ENCODE measurements at regions not wholly inside any gene's neighbourhood (a gene's known extent, or its start where the extent isn't known, plus 50 kb on each side); places are given as distances from the start of the nearest gene placed in this dataset.
A peak's percentile ranks its signal among the peaks of the same experiment; 100 is the strongest.

GRCh38 chr13:31898378-31899071 is 133.0 kb upstream of the FRY start:
- DNase-seq: no peak

DNA sequence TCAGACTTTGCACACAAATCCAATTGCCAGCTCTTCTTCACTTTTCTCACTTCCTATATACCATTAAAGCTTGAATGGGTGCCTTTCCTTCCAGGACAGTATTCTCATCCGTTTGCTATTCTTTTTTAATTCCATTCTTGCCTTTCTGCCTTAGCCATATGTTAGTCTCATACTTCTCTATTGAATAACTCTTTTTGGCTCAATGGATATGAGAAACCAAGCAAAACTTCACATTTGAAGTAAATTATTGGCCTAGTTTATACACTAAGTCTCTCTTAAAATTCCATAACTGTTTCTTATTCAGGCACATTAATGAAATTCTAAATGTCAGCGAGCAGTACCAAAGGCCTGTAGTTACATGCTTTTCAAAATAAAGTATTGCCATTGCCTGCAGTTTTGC is 129.6 kb upstream of the FRY start:
- DNase-seq: no peak

GRCh38 chr13:31903111-31903815 is 128.3 kb upstream of the FRY start:
- DNase-seq: no peak

- DNase-seq: no peak
These were observed 126.4 kb upstream of the FRY start for GRCh38 chr13:31904941-31905824.

DNA sequence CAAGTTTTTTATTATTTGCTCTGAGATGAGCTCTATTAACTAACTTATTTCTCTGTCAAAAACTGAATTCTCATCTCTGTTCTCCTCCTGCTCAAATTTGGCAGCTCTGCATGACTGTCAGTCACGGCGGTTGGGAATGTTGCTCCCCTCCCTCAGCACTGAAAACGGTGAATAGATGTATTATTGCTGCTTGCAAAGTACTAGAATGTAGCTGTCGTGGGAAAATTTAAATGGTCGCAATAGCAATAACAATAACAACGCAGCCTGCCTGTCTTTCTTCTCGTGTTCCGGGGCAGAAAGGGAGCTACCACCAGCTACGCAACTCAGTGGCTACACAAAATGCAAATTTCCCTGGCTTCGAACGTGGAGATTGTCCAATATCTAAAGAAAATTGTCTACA is 125.6 kb upstream of the FRY start:
- no peak for DNase-seq

GRCh38 chr13:31908696-31909411 is 122.7 kb upstream of the FRY start:
- no peak for DNase-seq

DNA sequence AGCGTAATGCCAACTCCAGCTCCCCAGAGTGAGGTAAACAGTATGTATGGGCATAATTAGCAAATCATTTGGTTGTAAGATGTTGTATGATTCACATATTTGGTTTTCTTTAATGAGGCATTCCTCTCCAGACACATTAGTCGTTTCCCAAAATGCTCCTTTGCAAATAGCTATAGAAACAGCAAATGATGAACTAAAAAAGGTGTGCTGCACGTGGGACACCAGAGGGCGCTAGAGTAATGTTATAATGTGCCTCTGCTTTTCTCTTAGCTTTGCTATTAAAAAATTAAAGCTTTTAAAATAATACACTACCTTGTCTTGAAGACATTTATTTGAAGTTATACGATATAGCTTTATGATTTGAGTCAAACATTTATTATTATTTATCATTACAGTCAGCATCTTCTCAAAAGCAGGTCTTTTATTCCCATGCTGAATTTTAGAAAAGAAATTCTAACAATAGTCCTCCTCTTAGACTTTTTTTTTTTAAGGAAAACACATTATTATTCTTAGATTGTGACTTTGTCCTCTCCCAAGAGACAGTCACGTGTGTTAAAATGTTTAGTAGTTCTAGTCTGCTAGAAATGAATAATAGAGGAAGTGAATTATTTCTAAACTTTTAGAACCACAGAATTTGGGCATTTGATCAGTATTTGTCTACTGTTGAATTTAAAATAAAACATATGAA is 121.6 kb upstream of the FRY start:
- peak; percentile 73 to 75 for DNase-seq

DNA sequence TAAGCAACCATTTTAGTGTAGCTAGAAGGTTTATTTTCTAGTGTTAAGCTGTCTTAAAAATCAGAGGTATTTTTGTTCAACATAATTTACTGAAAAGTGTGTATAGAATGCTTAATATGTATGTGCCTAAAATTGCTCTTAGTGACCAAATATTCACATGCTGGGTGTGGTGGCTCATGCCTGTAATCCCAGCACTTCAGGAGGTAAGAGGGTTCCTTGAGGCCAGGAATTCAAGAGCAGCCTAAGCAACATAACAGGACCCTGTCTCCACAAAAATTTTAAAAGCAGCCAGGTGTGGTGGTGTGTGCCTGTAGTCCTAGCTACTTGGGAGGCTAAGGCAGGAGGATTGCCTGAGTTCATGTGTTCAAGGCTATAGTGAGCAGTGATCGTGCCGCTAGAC is 120.9 kb upstream of the FRY start:
- no peak for DNase-seq

DNA sequence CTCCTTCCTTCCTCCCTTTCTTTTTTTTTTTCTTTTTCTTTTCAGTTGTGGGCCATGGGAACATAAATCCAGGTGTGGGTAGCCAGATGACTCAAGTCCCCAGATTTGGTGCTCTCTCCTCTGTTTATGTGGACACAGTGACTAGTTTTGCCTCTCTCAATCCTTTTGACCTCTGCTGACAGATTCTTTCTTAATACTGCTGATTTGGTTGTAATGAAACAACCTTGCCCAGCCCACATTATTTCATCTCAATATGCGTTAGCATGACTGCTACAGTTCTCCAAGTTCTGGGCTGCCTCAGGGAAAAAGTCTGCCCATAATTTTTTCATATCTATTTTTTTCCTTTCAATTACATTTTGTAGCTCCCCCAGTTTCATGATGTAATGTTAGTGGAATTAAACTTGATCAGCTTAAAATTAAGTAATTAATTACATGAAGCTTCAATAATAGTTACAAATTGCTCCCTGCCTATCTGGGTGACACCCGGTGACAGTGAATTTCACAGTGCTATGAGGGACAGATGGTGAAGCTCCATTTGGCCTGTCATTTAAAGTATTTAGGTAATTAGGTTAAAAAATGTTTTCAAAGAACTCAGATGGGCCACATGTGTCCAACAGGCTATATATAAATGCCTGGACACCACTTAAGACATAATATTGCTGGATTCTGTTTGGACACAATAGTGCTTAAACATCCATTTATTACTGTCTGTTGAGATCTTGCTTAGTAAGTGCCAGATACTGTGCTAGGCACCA is 118.8 kb upstream of the FRY start:
- no peak for DNase-seq

DNA sequence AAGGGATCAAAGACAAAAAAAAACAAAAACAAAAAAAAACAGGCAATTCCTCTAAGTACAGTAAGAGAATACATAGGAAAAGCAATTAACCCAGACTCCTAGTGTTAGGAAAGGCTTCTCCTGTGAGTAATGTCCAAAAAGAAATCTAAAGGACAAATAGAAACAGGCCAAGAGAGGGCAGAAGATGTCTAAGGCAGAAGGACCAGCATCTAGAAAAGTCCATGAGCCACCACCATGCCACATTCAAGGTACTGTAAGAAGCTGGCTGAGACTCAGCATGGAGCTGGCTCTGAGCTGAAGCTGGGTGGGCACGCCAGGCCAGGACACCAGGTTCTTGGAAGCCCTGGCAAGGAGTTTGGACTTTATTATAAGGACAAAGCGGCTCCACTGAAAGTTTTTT is 118.1 kb upstream of the FRY start:
- peak in 1 of 2 experiments; percentile 37 for DNase-seq

DNA sequence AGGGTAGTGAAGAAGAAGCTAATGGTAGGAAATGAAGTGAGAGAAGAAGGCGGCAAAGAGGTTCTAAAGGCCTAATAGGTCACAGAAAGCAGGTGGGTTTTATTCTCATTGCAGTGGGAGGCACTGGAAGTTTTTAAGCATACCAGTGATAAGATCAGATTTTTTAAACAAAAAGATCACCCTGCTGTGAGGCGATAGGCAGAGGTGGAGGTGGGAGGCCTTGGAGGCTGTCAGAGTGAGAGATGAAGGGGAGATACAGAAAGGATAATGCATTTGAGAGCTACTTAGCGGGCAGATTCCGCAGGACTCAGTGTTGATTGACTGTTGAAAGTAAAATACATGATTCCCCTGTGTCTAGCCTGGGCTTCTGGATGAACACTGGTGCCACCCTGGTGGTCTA is 116.7 kb upstream of the FRY start:
- DNase-seq: no peak

- DNase-seq: no peak
These were observed 112.9 kb upstream of the FRY start for GRCh38 chr13:31918707-31919106.

GRCh38 chr13:31919241-31919640 is 112.3 kb upstream of the FRY start:
- DNase-seq: no peak

DNA sequence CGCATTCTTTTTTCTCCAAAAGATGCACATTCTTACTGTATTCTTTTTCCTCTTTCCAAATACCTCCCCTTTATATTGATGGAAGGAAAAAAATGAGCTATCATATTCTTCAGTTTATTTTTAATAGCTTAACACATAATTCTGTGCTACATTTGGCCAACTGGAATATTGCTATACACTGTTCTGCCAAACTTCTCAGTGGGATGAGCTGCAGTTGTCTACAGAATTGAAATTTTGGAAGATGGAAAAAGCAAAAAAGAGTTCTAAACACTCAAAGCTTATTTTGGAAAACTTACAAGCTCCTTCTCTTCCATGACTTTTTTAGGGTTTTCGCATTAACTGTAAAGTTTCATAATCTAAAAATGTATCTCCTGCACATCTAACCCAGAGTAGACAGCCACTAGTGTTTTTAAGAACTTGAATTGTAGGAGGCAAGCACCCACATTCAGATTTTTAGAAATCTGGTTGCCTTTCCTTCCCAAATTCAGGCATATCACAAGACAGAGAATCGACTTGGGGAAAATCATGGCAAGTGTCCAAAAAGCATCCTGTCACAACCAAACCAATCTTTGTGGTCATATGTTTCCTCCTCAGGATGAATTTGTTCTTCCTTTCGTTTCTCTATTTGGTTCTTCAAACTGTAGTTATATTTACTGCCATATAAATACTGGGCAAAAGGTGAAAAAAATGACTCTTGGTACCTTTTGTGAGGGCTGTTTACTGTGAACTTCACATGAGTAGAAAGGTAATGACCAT is 111.4 kb upstream of the FRY start:
- no peak for DNase-seq

GRCh38 chr13:31920727-31921100 is 110.9 kb upstream of the FRY start:
- no peak for DNase-seq

- no peak for DNase-seq
These were observed 108.8 kb upstream of the FRY start for GRCh38 chr13:31922724-31923123.

DNA sequence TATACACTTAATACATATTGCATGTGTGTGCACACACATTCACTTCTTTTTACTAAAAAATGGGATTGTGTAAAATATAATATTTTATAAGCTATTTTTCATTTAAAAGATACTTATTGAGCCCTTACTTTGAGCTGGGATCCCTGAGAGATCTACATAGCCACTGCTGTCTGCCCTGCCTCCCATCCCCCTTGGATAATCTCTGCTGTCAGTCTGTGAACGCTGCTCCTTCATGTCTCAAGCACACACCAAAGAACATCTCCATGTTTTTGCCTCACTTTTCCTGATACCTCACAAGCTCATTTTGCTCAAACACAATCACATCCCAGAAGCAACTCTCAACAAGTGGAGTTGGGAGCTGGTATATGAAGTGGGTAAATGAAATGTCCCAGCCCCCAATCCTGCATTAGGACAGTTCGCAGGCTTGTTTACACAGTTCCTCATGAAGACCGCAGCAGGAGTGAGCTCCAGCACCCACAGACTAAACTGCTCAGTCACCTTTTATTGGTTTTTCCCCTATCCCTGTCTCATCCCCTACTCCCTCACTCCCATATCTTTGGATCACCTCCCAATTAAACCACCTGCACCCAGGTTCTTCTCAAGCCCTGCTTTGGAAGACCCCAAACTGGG is 108.3 kb upstream of the FRY start:
- DNase-seq: no peak

- DNase-seq: no peak
These were observed 106.5 kb upstream of the FRY start for GRCh38 chr13:31925079-31925478.

- peak in 1 of 2 experiments; percentile 72 for DNase-seq
These were observed 104.3 kb upstream of the FRY start for GRCh38 chr13:31927219-31927653.

DNA sequence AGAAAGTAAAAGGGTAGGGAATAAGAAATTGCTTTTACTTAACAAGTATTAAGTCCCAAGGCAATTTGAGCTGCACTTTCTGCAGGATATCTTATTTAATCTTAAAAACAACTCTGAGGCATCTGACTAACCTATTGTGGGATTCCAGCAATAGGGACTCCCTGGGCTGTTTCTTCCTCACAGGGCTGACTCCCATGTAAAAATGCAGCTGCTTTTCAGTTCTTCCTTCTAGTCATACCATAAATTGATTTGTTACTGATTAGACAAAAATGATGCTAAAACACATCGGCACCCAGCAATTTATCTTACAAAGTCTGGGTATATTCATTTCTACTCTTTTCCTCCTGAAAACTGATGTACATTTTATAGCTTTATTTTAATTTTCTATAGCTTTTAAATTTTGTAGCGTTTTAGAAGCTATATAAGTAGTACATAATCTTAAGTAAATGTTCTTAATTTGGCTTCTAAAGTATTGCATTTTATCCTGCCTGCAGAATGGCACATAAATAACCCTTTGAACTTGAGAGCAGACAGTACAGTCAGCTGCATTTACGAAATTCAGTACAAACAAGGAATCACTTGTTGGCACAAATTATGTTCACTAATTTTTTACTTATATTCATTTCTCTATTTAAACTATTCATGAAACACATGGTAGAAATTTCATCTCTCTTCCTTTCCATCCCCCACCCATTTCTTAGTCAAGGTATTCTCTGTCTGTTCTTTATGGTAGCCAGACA is 102.4 kb upstream of the FRY start:
- DNase-seq: no peak
